ENCODE measurements at regions not wholly inside any gene's neighbourhood (a gene's known extent, or its start where the extent isn't known, plus 50 kb on each side); places are given as distances from the start of the nearest gene placed in this dataset.

- TF ChIP-seq CTCF (IDR thresholded peaks at IDR 0.05 in 4 of 5, conservative IDR thresholded peaks at IDR 0.05 in 1 of 5), result no peak
- TF ChIP-seq POLR2A (IDR thresholded peaks at IDR 0.05), result no peak
These were observed 520.7 kb upstream of the B3GAT1 start for GRCh38 chr11:134932761-134933160.
